ENCODE measurements at regions not wholly inside any gene's neighbourhood (a gene's known extent, or its start where the extent isn't known, plus 50 kb on each side); places are given as distances from the start of the nearest gene placed in this dataset.

DNA sequence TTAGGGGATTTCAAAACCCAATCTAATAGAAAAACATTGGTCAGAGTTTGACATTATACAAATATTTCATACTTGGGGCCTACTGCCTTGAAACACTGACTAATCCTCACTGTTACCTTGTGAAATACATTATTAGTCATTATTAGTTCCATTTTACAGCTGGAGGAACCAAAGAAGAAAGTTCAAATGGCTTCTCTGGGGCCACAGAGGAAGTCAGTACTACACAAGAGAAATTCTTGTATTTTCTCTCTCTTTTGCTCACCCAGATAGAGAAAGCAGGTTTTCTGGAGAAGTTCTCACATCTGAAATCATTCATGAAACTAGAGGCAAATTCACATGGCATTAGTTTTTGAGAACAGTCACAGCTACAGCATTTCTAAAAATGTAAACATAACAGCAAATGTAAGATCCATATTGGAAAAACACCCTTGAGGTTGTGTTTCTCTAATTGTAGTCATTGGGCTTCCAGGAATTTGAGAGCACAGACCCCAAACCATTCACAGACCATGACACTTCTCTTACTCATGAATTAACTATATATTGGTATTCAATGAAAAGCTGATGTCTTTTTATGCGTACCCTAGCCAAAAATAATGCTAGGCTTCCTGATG is 83.0 kb downstream of the LLPH start (continued):
- TF ChIP-seq CBX3 (IDR thresholded peaks at IDR 0.05; ENCODE audit: borderline replicate concordance, low read depth): no peak
- TF ChIP-seq MTA2 (IDR thresholded peaks at IDR 0.05; ENCODE audit: low read depth): peak; percentile 83

DNA sequence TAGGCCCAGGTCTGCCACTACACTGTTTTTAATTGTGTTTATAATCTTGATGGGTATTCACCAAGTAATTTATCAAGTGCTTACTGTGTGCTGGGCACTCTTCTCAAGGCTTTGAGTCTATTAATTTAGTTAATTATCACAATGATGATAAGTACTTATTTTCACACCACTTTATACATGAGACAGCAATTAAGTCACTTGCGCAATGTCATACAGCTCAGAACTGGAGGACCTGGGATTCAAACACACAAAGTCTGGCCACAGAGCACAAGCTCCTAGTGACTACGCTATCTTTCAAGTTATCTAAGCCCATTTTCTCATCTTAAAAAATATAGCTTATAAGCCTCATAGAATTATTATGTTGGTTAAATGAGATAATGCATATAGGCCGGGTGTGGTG is 85.0 kb downstream of the LLPH start:
- ChIA-PET POLR2A (no interaction called here), RAD21 (ENCODE audit: unreplicated experiment) (interaction anchor here (1.4 to 1.6 kb wide), 2 partner anchors 10 to 20 kb away, joined by 3 to 4 read pairs; no protein-coding TSS in a partner anchor)

More for the DNA sequence above, 85.0 kb downstream of the LLPH start:
- BruUV-seq (replicated peaks): no TSS peak
- 97% methylated on average over 3 of the region's 3 CpGs for WGBS (ENCODE audit: insufficient coverage, insufficient replicate concordance, low lambda C conversion rate, missing lambda C conversion rate)
- no peak for ATAC-seq
- in situ Hi-C loops (cut with MboI): no loop called here
- Histone ChIP-seq H3K4me2 (ENCODE audit: control insufficient read depth, insufficient read depth) (no peak overlapping the region), H3K36me3 (ENCODE audit: control insufficient read depth in 2 of 2, insufficient read depth in 2 of 2, low read length in 1 of 2) (no peaks in the 10 kb centered on the region; a peak in 1 of 4 replicates), H2AFZ (ENCODE audit: control insufficient read depth, low read depth, low read length) (no peak overlapping the region), H3K4me3 (no peak overlapping the region), H3K27me3 (replicated peaks in 1 of 2; ENCODE audit: control insufficient read depth in 2 of 2, insufficient read depth in 2 of 2, low read length in 1 of 2) (no peaks in the 10 kb centered on the region), H3K9me3 (replicated peaks; ENCODE audit: control insufficient read depth, insufficient read depth, low read length) (no peaks in the 10 kb centered on the region; the same call in none of the 3 replicates), H3K4me1 (ENCODE audit: control insufficient read depth, insufficient read depth, low read length) (peaks cover 27% of the 10 kb centered on the region), H3K9ac (ENCODE audit: control insufficient read depth, insufficient read depth, low read length) (no peak overlapping the region), H3K79me2 (ENCODE audit: control insufficient read depth, insufficient read depth, low read length) (no peaks in the 10 kb centered on the region), H4K20me1 (ENCODE audit: control insufficient read depth, insufficient read depth) (no peaks in the 10 kb centered on the region), H3K27ac (ENCODE audit: control insufficient read depth, insufficient read depth) (no peak overlapping the region)
- no peak for DNase-seq (ENCODE audit: low read depth, low spot score)
- FAIRE-seq: no peak
- CTCF ChIA-PET: interaction anchor here (1.5 to 1.7 kb wide), 2 partner anchors 10 to 28 kb away, joined by 4 to 5 read pairs; no protein-coding TSS in a partner anchor
- SMC1A ChIA-PET (ENCODE audit: uncharacterized antibody, unreplicated experiment): interaction anchor here (0.7 to 4.2 kb wide), 9 partner anchors 9 to 54 kb away, joined by 3 to 21 read pairs (median 4); no protein-coding TSS in a partner anchor
- TF ChIP-seq, protein P1, sequence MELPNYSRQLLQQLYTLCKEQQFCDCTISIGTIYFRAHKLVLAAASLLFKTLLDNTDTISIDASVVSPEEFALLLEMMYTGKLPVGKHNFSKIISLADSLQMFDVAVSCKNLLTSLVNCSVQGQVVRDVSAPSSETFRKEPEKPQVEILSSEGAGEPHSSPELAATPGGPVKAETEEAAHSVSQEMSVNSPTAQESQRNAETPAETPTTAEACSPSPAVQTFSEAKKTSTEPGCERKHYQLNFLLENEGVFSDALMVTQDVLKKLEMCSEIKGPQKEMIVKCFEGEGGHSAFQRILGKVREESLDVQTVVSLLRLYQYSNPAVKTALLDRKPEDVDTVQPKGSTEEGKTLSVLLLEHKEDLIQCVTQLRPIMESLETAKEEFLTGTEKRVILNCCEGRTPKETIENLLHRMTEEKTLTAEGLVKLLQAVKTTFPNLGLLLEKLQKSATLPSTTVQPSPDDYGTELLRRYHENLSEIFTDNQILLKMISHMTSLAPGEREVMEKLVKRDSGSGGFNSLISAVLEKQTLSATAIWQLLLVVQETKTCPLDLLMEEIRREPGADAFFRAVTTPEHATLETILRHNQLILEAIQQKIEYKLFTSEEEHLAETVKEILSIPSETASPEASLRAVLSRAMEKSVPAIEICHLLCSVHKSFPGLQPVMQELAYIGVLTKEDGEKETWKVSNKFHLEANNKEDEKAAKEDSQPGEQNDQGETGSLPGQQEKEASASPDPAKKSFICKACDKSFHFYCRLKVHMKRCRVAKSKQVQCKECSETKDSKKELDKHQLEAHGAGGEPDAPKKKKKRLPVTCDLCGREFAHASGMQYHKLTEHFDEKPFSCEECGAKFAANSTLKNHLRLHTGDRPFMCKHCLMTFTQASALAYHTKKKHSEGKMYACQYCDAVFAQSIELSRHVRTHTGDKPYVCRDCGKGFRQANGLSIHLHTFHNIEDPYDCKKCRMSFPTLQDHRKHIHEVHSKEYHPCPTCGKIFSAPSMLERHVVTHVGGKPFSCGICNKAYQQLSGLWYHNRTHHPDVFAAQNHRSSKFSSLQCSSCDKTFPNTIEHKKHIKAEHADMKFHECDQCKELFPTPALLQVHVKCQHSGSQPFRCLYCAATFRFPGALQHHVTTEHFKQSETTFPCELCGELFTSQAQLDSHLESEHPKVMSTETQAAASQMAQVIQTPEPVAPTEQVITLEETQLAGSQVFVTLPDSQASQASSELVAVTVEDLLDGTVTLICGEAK (IDR thresholded peaks at IDR 0.05; ENCODE audit: borderline replicate concordance): no peak
- TF ChIP-seq USF2 (IDR thresholded peaks at IDR 0.05; ENCODE audit: borderline replicate concordance, low read depth, low read length) (no peak), JUND (IDR thresholded peaks at IDR 0.05; ENCODE audit: low read depth, low read length) (no peak), CBX3 (IDR thresholded peaks at IDR 0.05; ENCODE audit: borderline replicate concordance, low read depth) (no peak)
- intact Hi-C loops (cut with micrococcal nuclease; ENCODE audit: unreplicated experiment): no loop called here
